ENCODE measurements at regions not wholly inside any gene's neighbourhood (a gene's known extent, or its start where the extent isn't known, plus 50 kb on each side); places are given as distances from the start of the nearest gene placed in this dataset.
A peak's percentile ranks its signal among the peaks of the same experiment; 100 is the strongest.
"Not testable (repeated sequence)": the region's sequence is repeated elsewhere in the genome, so short reads cannot be mapped to it uniquely, and the experiment has no call there.

- DNase-seq, result not testable (repeated sequence)
Measured at GRCh38 chr5:44756097-44756496, 52.6 kb upstream of the MRPS30 start.

- DNase-seq, result no peak
Measured at GRCh38 chr5:44747396-44747795, 61.4 kb upstream of the MRPS30 start.

- DNase-seq, result no peak
Measured at GRCh38 chr5:44740660-44741059, 68.1 kb upstream of the MRPS30 start.

GRCh38 chr5:44729536-44729935 lies 79.2 kb upstream of the MRPS30 start:
- DNase-seq, result no peak

- no peak for DNase-seq
Measured at GRCh38 chr5:44727100-44727499, 81.6 kb upstream of the MRPS30 start.

GRCh38 chr5:44719856-44720255 lies 88.9 kb upstream of the MRPS30 start:
- DNase-seq, result no peak

- no peak for DNase-seq
Measured at GRCh38 chr5:44714871-44715561, 93.7 kb upstream of the MRPS30 start.

- no peak for DNase-seq
Measured at GRCh38 chr5:44713446-44713845, 95.3 kb upstream of the MRPS30 start.

- DNase-seq, result no peak
Measured at GRCh38 chr5:44711901-44712300, 96.8 kb upstream of the MRPS30 start.

- DNase-seq, result no peak
Measured at GRCh38 chr5:44708602-44709001, 100.1 kb upstream of the MRPS30 start.

- DNase-seq, result no peak
Measured at GRCh38 chr5:44707721-44708120, 101.0 kb upstream of the MRPS30 start.

GRCh38 chr5:44697025-44697424 lies 111.7 kb upstream of the MRPS30 start:
- DNase-seq, result no peak

- no peak for DNase-seq
Measured at GRCh38 chr5:44695259-44695658, 113.5 kb upstream of the MRPS30 start.

GRCh38 chr5:44691802-44692201 lies 116.9 kb upstream of the MRPS30 start:
- no peak for DNase-seq

GRCh38 chr5:44681906-44682305 lies 126.8 kb upstream of the MRPS30 start:
- DNase-seq, result no peak

- no peak for DNase-seq
Measured at GRCh38 chr5:44679214-44679613, 129.5 kb upstream of the MRPS30 start.

GRCh38 chr5:44675296-44675695 lies 133.5 kb upstream of the MRPS30 start:
- DNase-seq, result peak; percentile 30

- no peak for DNase-seq
Measured at GRCh38 chr5:44674461-44674860, 134.3 kb upstream of the MRPS30 start.

- not testable (repeated sequence) for DNase-seq
Measured at GRCh38 chr5:44668471-44668870, 140.3 kb upstream of the MRPS30 start.

- no peak for DNase-seq
Measured at GRCh38 chr5:44665101-44665701, 143.5 kb upstream of the MRPS30 start.

GRCh38 chr5:44664711-44665100 lies 144.0 kb upstream of the MRPS30 start:
- DNase-seq, result no peak

- no peak for DNase-seq
Measured at GRCh38 chr5:44663991-44664710, 144.6 kb upstream of the MRPS30 start.

GRCh38 chr5:44661851-44662250 lies 146.9 kb upstream of the MRPS30 start:
- DNase-seq, result no peak

- DNase-seq, result no peak
Measured at GRCh38 chr5:44660251-44660650, 148.5 kb upstream of the MRPS30 start.

Data from NCI-H446 treated with DMSO at 0.1 percent for 48 hours (cell line).